Mammary epithelial cell (primary cell): ENCODE measurements at regions not wholly inside any gene's neighbourhood (a gene's known extent, or its start where the extent isn't known, plus 50 kb on each side); places are given as distances from the start of the nearest gene placed in this dataset.

Experiments
- CTCF ChIP-seq, 2 donors: IDR thresholded peaks in 1 of 2; conservative IDR thresholded peaks in 1 of 2; 2 replicates each; pipeline ENCODE4 v1.5.1; 2011 to 2012; ENCODE audit warnings: inconsistent platforms in 2 of 2, low read length in 2 of 2, mild to moderate bottlenecking in 2 of 2, control low read depth in 1 of 2, low read depth in 1 of 2; ENCODE audit not compliant: insufficient read depth in 1 of 2; ENCODE audit errors: extremely low read depth in 1 of 2
- EZH2 ChIP-seq: IDR thresholded peaks from 2 replicates; pipeline ENCODE4 v1.6.1; 2012; ENCODE audit warnings: low read length, inconsistent platforms, borderline replicate concordance

GRCh38 chr6:101001607-101002006 is 120.5 kb upstream of the ASCC3 start:
- TF ChIP-seq CTCF (conservative IDR thresholded peaks at IDR 0.05 in 1 of 2, IDR thresholded peaks at IDR 0.05 in 1 of 2; ENCODE audit: extremely low read depth in 1 of 2, insufficient read depth in 1 of 2, low read depth in 1 of 2, low read length in 2 of 2) (no peak), EZH2 (no peak)
